GM12878 (cell line): ENCODE measurements at regions not wholly inside any gene's neighbourhood (a gene's known extent, or its start where the extent isn't known, plus 50 kb on each side); places are given as distances from the start of the nearest gene placed in this dataset.

ENCODE experiments used
- ATAC-seq: fragments of 200-7000 bp; cut with Tn5 transposase; 3 replicates; pipeline ENCODE4 v1.9.1; 2020; ENCODE audit warnings: mild to moderate bottlenecking, moderate library complexity
- BruUV-seq: library from RNA; stranded (reverse); fragments of 400-500 nt; replicated peaks from 2 replicates; lab custom pipeline; 2021; lab: Mats Ljungman, UMichigan
- CTCF ChIA-PET: fragments of 300-600 bp; sonication (Branson Sonifier 250); formaldehyde crosslinking; extraction: SDS; loops from one replicate; lab custom pipeline; 2021; ENCODE audit warnings: inconsistent platforms; lab: Yijun Ruan, JAX
- POLR2A ChIA-PET: fragments of 350-600 bp; formaldehyde crosslinking; extraction: SDS; loops from one replicate; lab custom pipeline; 2021; ENCODE audit warnings: inconsistent platforms; lab: Charles Lee
- RAD21 ChIA-PET: fragments of 300-600 bp; sonication (Branson Sonifier 250); formaldehyde crosslinking; loops from one replicate; lab custom pipeline; 2023; ENCODE audit warnings: antibody characterized with exemption; ENCODE audit not compliant: unreplicated experiment; lab: Charles Lee
- SMC1A ChIA-PET: fragments of 300-600 bp; sonication (Branson Sonifier 250); formaldehyde crosslinking; loops from one replicate; lab custom pipeline; 2023; ENCODE audit not compliant: unreplicated experiment, uncharacterized antibody; lab: Charles Lee
- DNase-seq: peaks from one replicate; pipeline ENCODE4 v3.0.0-alpha.2; 2011; ENCODE audit warnings: low read depth, low spot score
- FAIRE-seq: peaks from 3 replicates; lab custom pipeline; 2011; peaks lifted over from hg19 to GRCh38; lab: Jason Lieb, UNC
- H2AFZ ChIP-seq: 2 replicates; pipeline ENCODE4 v1.6.0; 2011; ENCODE audit warnings: low read depth, low read length, control low read depth; ENCODE audit not compliant: control insufficient read depth
- H3K27ac ChIP-seq: 2 replicates; pipeline ENCODE4 v1.5.1; 2011; ENCODE audit warnings: control low read depth; ENCODE audit not compliant: control insufficient read depth, insufficient read depth
- H3K27me3 ChIP-seq, 2 experiments: replicated peaks in 1 of 2; 2 replicates each; pipeline versions ENCODE4 v1.6.0 to v1.6.1; 2011; ENCODE audit warnings: low read length in 1 of 2; ENCODE audit not compliant: control insufficient read depth in 2 of 2, insufficient read depth in 2 of 2
- H3K36me3 ChIP-seq, 2 experiments: 2 replicates each; pipeline ENCODE4 v1.5.1; 2011; ENCODE audit warnings: low read length in 1 of 2; ENCODE audit not compliant: control insufficient read depth in 2 of 2, insufficient read depth in 2 of 2
- H3K4me1 ChIP-seq: 2 replicates; pipeline ENCODE4 v1.6.1; 2011; ENCODE audit warnings: mild to moderate bottlenecking, low read length, moderate library complexity, mixed read lengths; ENCODE audit not compliant: control insufficient read depth, insufficient read depth
- H3K4me2 ChIP-seq: 2 replicates; pipeline ENCODE4 v1.6.0; 2011; ENCODE audit warnings: control low read depth; ENCODE audit not compliant: control insufficient read depth, insufficient read depth
- H3K4me3 ChIP-seq: fragments of 200-600 bp; sonication (generic); 2 replicates; pipeline ENCODE4 v1.5.1; 2016
- H3K79me2 ChIP-seq: 2 replicates; pipeline ENCODE4 v1.6.0; 2011; ENCODE audit warnings: low read length; ENCODE audit not compliant: control insufficient read depth, insufficient read depth
- H3K9ac ChIP-seq: 2 replicates; pipeline ENCODE4 v1.8.0; 2011; ENCODE audit warnings: low read length, control low read depth, mixed read lengths; ENCODE audit not compliant: control insufficient read depth, insufficient read depth
- H3K9me3 ChIP-seq: replicated peaks from 3 replicates; pipeline ENCODE4 v1.5.1; 2011; ENCODE audit warnings: mild to moderate bottlenecking, low read length; ENCODE audit not compliant: control insufficient read depth, insufficient read depth
- H4K20me1 ChIP-seq: 2 replicates; pipeline ENCODE4 v1.6.0; 2011; ENCODE audit not compliant: control insufficient read depth, insufficient read depth
- ATF7 ChIP-seq: fragments of 450-650 bp; IDR thresholded peaks from 2 replicates; pipeline ENCODE4 v1.6.1; 2016; ENCODE audit warnings: low read depth, mild to moderate bottlenecking
- CBX5 ChIP-seq: sonication (generic); IDR thresholded peaks from 2 replicates; pipeline ENCODE4 v1.6.1; 2016; ENCODE audit warnings: low read depth, moderate library complexity, mild to moderate bottlenecking, inconsistent platforms
- CREM ChIP-seq: IDR thresholded peaks from 2 replicates; pipeline ENCODE4 v1.6.1; 2014; ENCODE audit warnings: antibody characterized with exemption, low read depth
- FOXM1 ChIP-seq: IDR thresholded peaks from 2 replicates; pipeline ENCODE4 v1.6.1; 2012; ENCODE audit warnings: low read depth, mild to moderate bottlenecking, inconsistent platforms, low read length, moderate library complexity
- HDGF ChIP-seq: fragments of 450-650 bp; IDR thresholded peaks from 2 replicates; pipeline ENCODE4 v1.6.1; 2016; ENCODE audit warnings: antibody characterized with exemption
- MYB ChIP-seq: fragments of 150-350 bp; IDR thresholded peaks from 2 replicates; pipeline ENCODE4 v1.6.1; 2014; ENCODE audit warnings: mild to moderate bottlenecking, low read depth, low read length, borderline replicate concordance
- POLR2AphosphoS2 ChIP-seq: IDR thresholded peaks from 2 replicates; pipeline ENCODE4 v1.6.1; 2011; ENCODE audit warnings: low read depth, mild to moderate bottlenecking, low read length, improper control_type of control experiment, moderate library complexity
- RAD51 ChIP-seq: fragments of 450-650 bp; IDR thresholded peaks from 2 replicates; pipeline ENCODE4 v1.6.1; 2016; ENCODE audit warnings: moderate library complexity, mild to moderate bottlenecking, inconsistent platforms
- SIN3A ChIP-seq: IDR thresholded peaks from 2 replicates; pipeline ENCODE4 v1.6.1; 2012; ENCODE audit warnings: low read depth, low read length, improper control_type of control experiment
- SMAD1 ChIP-seq: fragments of 450-650 bp; IDR thresholded peaks from 2 replicates; pipeline ENCODE4 v1.6.1; 2018; ENCODE audit warnings: mild to moderate bottlenecking, low read depth; ENCODE audit not compliant: partially characterized antibody
- SUPT20H ChIP-seq: IDR thresholded peaks from 2 replicates; pipeline ENCODE4 v1.6.1; 2011; ENCODE audit warnings: low read depth, mild to moderate bottlenecking, low read length, moderate library complexity, borderline replicate concordance; ENCODE audit not compliant: control insufficient read depth
- ZNF384 ChIP-seq: IDR thresholded peaks from 2 replicates; pipeline ENCODE4 v1.6.1; 2012; ENCODE audit warnings: low read depth, mild to moderate bottlenecking, low read length, improper control_type of control experiment, borderline replicate concordance
- in situ Hi-C: fragments of 300-500 bp; cut with MboI; formaldehyde crosslinking; loops from 9 replicates; pipeline ENCODE4 v1.14.3; 2018; ENCODE audit warnings: mixed read lengths
- intact Hi-C: fragments of 100-400 bp; cut with micrococcal nuclease; formaldehyde crosslinking; loops from one replicate; pipeline ENCODE4 v1.14.2; 2022; ENCODE audit not compliant: unreplicated experiment
- TF ChIP-seq, protein P1 (sequence below): IDR thresholded peaks from 2 replicates; pipeline ENCODE4 v1.6.1; 2011; ENCODE audit warnings: borderline replicate concordance, low read depth, mild to moderate bottlenecking, moderate library complexity, low read length; ENCODE audit not compliant: insufficient read depth, poor library complexity, severe bottlenecking
- TF ChIP-seq, protein P2 (sequence below): IDR thresholded peaks from 2 replicates; pipeline ENCODE4 v1.6.1; 2011; ENCODE audit warnings: mild to moderate bottlenecking, low read depth, low read length, moderate library complexity; ENCODE audit not compliant: insufficient replicate concordance
- TF ChIP-seq, protein P3 (sequence below), 3 experiments: IDR thresholded peaks in 2 of 3; conservative IDR thresholded peaks in 1 of 3; 2 replicates each; pipeline ENCODE4 v1.5.1; 2011; ENCODE audit warnings: low read depth in 3 of 3, low read length in 3 of 3, mild to moderate bottlenecking in 3 of 3, control low read depth in 2 of 3, moderate library complexity in 2 of 3, inconsistent platforms in 1 of 3, mixed read lengths in 1 of 3; ENCODE audit not compliant: control insufficient read depth in 2 of 3, insufficient read depth in 1 of 3; ENCODE audit errors: extremely low read depth in 1 of 3
- TF ChIP-seq, protein P4 (sequence below): IDR thresholded peaks from 2 replicates; pipeline ENCODE4 v1.6.1; 2011; ENCODE audit warnings: low read depth, mild to moderate bottlenecking, low read length, moderate library complexity, borderline replicate concordance; ENCODE audit errors: extremely low read depth

DNA sequence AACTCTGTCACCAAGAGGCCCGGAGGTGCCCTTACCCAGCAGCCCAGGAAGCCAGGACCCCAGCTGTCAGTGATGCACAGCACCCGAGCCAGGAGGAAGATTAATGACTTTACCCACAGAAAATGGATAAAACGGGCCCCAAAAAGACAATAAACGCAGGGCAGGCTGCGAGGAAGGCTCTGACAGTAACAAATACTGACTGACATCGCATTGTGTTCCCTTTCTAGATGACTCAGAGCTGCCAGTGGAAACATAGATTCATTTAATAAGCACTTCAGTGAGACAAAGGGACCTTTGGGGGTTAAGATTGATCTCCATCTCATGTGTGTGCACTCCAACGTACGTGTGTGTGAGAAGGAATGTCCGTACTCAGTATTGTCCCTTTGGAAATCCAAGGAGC, 225.3 kb upstream of the PPP2R3A start (continued):
- TF ChIP-seq, protein P1, sequence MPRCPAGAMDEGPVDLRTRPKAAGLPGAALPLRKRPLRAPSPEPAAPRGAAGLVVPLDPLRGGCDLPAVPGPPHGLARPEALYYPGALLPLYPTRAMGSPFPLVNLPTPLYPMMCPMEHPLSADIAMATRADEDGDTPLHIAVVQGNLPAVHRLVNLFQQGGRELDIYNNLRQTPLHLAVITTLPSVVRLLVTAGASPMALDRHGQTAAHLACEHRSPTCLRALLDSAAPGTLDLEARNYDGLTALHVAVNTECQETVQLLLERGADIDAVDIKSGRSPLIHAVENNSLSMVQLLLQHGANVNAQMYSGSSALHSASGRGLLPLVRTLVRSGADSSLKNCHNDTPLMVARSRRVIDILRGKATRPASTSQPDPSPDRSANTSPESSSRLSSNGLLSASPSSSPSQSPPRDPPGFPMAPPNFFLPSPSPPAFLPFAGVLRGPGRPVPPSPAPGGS, result no peak
- no peak for TF ChIP-seq SIN3A
- TF ChIP-seq, protein P2, sequence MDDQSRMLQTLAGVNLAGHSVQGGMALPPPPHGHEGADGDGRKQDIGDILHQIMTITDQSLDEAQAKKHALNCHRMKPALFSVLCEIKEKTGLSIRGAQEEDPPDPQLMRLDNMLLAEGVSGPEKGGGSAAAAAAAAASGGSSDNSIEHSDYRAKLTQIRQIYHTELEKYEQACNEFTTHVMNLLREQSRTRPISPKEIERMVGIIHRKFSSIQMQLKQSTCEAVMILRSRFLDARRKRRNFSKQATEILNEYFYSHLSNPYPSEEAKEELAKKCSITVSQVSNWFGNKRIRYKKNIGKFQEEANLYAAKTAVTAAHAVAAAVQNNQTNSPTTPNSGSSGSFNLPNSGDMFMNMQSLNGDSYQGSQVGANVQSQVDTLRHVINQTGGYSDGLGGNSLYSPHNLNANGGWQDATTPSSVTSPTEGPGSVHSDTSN, result no peak
- TF ChIP-seq, protein P3, sequence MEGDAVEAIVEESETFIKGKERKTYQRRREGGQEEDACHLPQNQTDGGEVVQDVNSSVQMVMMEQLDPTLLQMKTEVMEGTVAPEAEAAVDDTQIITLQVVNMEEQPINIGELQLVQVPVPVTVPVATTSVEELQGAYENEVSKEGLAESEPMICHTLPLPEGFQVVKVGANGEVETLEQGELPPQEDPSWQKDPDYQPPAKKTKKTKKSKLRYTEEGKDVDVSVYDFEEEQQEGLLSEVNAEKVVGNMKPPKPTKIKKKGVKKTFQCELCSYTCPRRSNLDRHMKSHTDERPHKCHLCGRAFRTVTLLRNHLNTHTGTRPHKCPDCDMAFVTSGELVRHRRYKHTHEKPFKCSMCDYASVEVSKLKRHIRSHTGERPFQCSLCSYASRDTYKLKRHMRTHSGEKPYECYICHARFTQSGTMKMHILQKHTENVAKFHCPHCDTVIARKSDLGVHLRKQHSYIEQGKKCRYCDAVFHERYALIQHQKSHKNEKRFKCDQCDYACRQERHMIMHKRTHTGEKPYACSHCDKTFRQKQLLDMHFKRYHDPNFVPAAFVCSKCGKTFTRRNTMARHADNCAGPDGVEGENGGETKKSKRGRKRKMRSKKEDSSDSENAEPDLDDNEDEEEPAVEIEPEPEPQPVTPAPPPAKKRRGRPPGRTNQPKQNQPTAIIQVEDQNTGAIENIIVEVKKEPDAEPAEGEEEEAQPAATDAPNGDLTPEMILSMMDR (IDR thresholded peaks at IDR 0.05 in 2 of 3, conservative IDR thresholded peaks at IDR 0.05 in 1 of 3; ENCODE audit: control insufficient read depth in 2 of 3, extremely low read depth in 1 of 3, insufficient read depth in 1 of 3, low read depth in 3 of 3, low read length in 3 of 3), result no peak
- no peak for TF ChIP-seq ATF7
- no peak for TF ChIP-seq ZNF384
- TF ChIP-seq SMAD1, result no peak
- no peak for TF ChIP-seq HDGF

DNA sequence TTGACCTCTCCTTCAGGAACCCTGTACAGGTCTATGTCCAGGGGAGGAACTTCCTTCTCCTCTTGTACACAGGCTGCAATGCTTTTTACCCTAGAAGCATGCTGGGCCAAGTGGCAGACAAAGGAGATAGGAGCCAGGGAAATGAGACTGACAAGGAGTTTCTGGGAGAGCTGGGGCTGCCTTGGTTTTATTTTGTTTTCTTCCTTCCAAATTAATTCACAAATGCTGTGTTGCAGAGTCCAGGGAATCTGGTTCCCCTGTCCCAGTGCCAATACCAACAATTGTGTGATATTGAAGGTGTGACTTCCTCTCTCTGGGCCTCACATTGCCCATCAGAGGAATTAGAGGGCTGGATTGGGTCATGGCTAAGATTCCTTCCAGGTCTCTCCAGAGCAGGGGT, 224.8 kb upstream of the PPP2R3A start:
- POLR2A ChIA-PET, result no interaction called here
- TF ChIP-seq, protein P4, sequence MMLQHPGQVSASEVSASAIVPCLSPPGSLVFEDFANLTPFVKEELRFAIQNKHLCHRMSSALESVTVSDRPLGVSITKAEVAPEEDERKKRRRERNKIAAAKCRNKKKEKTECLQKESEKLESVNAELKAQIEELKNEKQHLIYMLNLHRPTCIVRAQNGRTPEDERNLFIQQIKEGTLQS, result no peak
- TF ChIP-seq CREM (no peak), POLR2AphosphoS2 (no peak), MYB (no peak), RAD51 (no peak), SUPT20H (no peak), FOXM1 (no peak), CBX5 (no peak)

More for the DNA sequence above, 224.8 kb upstream of the PPP2R3A start:
- ChIA-PET RAD21 (no interaction called here), SMC1A (no interaction called here), CTCF (no interaction called here)
- no peak for FAIRE-seq
- Histone ChIP-seq H3K4me1 (no peaks in the 10 kb centered on the region), H3K27ac (no peak overlapping the region), H3K4me2 (no peak overlapping the region), H3K79me2 (no peaks in the 10 kb centered on the region), H3K4me3 (no peak overlapping the region), H2AFZ (no peak overlapping the region), H3K9ac (no peak overlapping the region), H3K27me3 (0 out of 4 replicates have a peak, but pooled peaks cover 0 to 3% of the 10 kb centered on the region in 2 experiments), H4K20me1 (no peaks in the 10 kb centered on the region), H3K36me3 (no peaks in the 10 kb centered on the region), H3K9me3 (peaks cover 2% of the 10 kb centered on the region)
- in situ Hi-C loops (no loop called here), intact Hi-C loops (no loop called here)
- ATAC-seq, result no peak
- no peak for DNase-seq
- BruUV-seq, result no TSS peak
